Endodermal cell (in vitro differentiated cells): ENCODE measurements at regions not wholly inside any gene's neighbourhood (a gene's known extent, or its start where the extent isn't known, plus 50 kb on each side); places are given as distances from the start of the nearest gene placed in this dataset.

Experiments used
- DNase-seq: peaks from one replicate; pipeline ENCODE4 v3.0.0-alpha.2; 2017
- H3K27ac ChIP-seq: 2 replicates; pipeline ENCODE4 v1.5.1; 2013; ENCODE audit warnings: mild to moderate bottlenecking, low read depth, low read length, moderate library complexity
- H3K27me3 ChIP-seq: 2 replicates; pipeline ENCODE4 v1.6.1; 2013; ENCODE audit warnings: mild to moderate bottlenecking, low read length, moderate library complexity; ENCODE audit not compliant: insufficient read depth, control insufficient read depth, poor library complexity, severe bottlenecking
- H3K36me3 ChIP-seq: 2 replicates; pipeline ENCODE4 v1.7.0; 2013; ENCODE audit warnings: mild to moderate bottlenecking, low read length, moderate library complexity; ENCODE audit not compliant: control insufficient read depth, insufficient read depth
- H3K4me1 ChIP-seq: one replicate; pipeline ENCODE4 v1.7.0; 2013; ENCODE audit warnings: low read length; ENCODE audit not compliant: control insufficient read depth, insufficient read depth
- H3K4me3 ChIP-seq: 2 replicates; pipeline ENCODE4 v1.5.1; 2013; ENCODE audit warnings: mild to moderate bottlenecking, low read length, moderate library complexity
- H3K9ac ChIP-seq: 2 replicates; pipeline ENCODE4 v1.6.1; 2013; ENCODE audit warnings: mild to moderate bottlenecking, low read length, moderate library complexity; ENCODE audit not compliant: poor library complexity, severe bottlenecking; ENCODE audit errors: extremely low read depth
- H3K9me3 ChIP-seq: 2 replicates; pipeline ENCODE4 v1.6.1; 2013; ENCODE audit warnings: mild to moderate bottlenecking, low read length, moderate library complexity; ENCODE audit not compliant: control insufficient read depth
- H3K27ac Mint-ChIP-seq: 2 replicates; pipeline ENCODE4 v1.8.0; 2020; ENCODE audit warnings: mixed read lengths
- H3K27me3 Mint-ChIP-seq: 2 replicates; pipeline ENCODE4 v1.8.0; 2021; ENCODE audit warnings: mild to moderate bottlenecking, mixed read lengths; ENCODE audit not compliant: insufficient read depth
- H3K36me3 Mint-ChIP-seq: 2 replicates; pipeline ENCODE4 v1.8.0; 2020; ENCODE audit warnings: low read depth, mixed read lengths
- H3K4me1 Mint-ChIP-seq: 2 replicates; pipeline ENCODE4 v1.8.0; 2020; ENCODE audit warnings: mixed read lengths
- H3K4me3 Mint-ChIP-seq: 2 replicates; pipeline ENCODE4 v1.8.0; 2020; ENCODE audit warnings: mild to moderate bottlenecking, moderate library complexity, mixed read lengths
- H3K9me3 Mint-ChIP-seq: 2 replicates; pipeline ENCODE4 v1.8.0; 2020; ENCODE audit warnings: mild to moderate bottlenecking, mixed read lengths
- WGBS, 2 experiments: methylation state at CpG; one replicate each; pipeline versions ENCODE4 v1.1.5 to v1.1.7; 2013; ENCODE audit warnings: missing lambda C conversion rate in 2 of 2, mixed read lengths in 1 of 2; ENCODE audit not compliant: insufficient coverage in 1 of 2, insufficient read length in 1 of 2; 5-methylcytosine and 5-hydroxymethylcytosine counted together
- TF ChIP-seq, protein P1 (sequence below): fragments of 200-600 bp; sonication (generic); conservative IDR thresholded peaks from 2 replicates; pipeline ENCODE4 v1.5.0; 2021; ENCODE audit warnings: antibody characterized with exemption, mild to moderate bottlenecking

DNA sequence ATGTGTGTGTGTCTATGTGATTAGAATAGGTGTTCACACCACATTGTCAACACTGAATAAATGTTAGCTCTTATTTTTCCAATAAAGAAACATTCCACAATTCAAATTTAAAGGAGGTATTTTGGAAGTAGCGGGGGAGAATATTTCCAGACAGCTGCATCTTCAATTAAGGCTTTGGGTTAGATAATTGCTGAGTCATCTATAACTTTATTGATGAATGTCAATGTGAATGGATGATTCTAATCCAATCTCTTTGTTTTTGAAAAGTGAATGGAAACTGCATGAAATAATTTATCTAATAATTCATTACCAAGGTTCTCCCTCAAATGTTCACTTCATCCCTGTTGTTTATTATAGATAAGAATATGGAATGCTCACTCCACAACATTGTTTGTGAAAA, 625.2 kb downstream of the IRS1 start:
- no peak for DNase-seq
- Mint-ChIP-seq H3K36me3 (no peaks in the 10 kb centered on the region), H3K27ac (no peak overlapping the region), H3K27me3 (no peaks in the 10 kb centered on the region), H3K4me1 (peaks cover 11% of the 10 kb centered on the region), H3K4me3 (no peak overlapping the region), H3K9me3 (no peaks in the 10 kb centered on the region)
- H3K9me3 ChIP-seq = no peaks in the 10 kb centered on the region
- no peak overlapping the region for H3K9ac ChIP-seq
- no peaks in the 10 kb centered on the region for H3K27me3 ChIP-seq
- WGBS, 2 experiments = 100% methylated on average over 1 of the region's 1 CpG; no CpG with 5 or more reads in 1 of the 2 experiments
- no peaks in the 10 kb centered on the region for H3K4me1 ChIP-seq
- TF ChIP-seq, protein P1, sequence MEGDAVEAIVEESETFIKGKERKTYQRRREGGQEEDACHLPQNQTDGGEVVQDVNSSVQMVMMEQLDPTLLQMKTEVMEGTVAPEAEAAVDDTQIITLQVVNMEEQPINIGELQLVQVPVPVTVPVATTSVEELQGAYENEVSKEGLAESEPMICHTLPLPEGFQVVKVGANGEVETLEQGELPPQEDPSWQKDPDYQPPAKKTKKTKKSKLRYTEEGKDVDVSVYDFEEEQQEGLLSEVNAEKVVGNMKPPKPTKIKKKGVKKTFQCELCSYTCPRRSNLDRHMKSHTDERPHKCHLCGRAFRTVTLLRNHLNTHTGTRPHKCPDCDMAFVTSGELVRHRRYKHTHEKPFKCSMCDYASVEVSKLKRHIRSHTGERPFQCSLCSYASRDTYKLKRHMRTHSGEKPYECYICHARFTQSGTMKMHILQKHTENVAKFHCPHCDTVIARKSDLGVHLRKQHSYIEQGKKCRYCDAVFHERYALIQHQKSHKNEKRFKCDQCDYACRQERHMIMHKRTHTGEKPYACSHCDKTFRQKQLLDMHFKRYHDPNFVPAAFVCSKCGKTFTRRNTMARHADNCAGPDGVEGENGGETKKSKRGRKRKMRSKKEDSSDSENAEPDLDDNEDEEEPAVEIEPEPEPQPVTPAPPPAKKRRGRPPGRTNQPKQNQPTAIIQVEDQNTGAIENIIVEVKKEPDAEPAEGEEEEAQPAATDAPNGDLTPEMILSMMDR = no peak
- no peak overlapping the region for H3K27ac ChIP-seq
- no peak overlapping the region for H3K4me3 ChIP-seq
- no peaks in the 10 kb centered on the region for H3K36me3 ChIP-seq

DNA sequence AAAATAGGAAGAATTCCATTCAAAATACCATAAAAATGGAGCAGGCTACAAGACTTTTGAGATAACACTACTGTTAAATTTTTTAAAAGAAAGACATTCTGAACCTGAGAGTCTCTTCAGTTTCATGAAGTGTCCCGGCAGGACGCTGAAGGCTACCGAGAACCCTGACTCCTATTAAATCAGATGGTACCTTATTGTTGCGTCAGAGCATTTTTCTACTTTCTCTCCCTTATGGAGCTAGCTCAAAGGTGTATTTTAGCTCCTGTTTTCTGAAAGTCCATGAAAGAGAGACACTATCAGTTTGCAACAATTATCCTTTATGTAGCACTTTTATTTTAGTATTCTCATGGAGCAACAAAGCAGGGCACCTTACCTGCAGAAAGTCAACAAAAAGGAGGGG, 626.7 kb downstream of the IRS1 start:
- H3K9me3 Mint-ChIP-seq = no peaks in the 10 kb centered on the region
- no peak overlapping the region for H3K4me3 Mint-ChIP-seq
- Histone ChIP-seq H3K9ac (no peak overlapping the region), H3K27ac (no peak overlapping the region), H3K9me3 (no peaks in the 10 kb centered on the region), H3K27me3 (no peaks in the 10 kb centered on the region), H3K4me3 (no peak overlapping the region), H3K36me3 (no peaks in the 10 kb centered on the region), H3K4me1 (no peaks in the 10 kb centered on the region)
- H3K27me3 Mint-ChIP-seq = no peaks in the 10 kb centered on the region
- no peak overlapping the region for H3K27ac Mint-ChIP-seq
- DNase-seq = no peak
- 94 to 97% methylated on average over 4 of the region's 4 CpGs for WGBS, 2 experiments
- peaks cover 11% of the 10 kb centered on the region for H3K4me1 Mint-ChIP-seq
- H3K36me3 Mint-ChIP-seq = no peaks in the 10 kb centered on the region
- TF ChIP-seq, protein P1 = no peak

DNA sequence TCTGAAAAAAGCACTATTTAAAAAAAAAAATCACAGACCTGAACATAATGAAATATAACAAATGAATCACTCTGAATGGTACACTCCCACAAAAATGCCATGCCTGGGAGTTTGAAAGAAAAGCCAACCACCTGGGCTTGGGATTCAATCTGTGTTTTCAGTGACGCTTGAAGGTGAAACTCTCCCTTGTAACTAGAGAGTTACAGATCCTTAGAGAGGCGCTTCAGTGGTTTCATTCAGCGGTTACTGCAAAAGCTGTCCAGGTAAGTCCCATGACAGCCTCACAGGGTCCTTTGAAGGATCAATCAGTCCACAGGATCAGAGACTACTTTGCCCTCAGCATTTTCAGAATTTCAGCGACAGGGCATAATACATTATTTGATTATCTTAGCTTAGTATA, 627.3 kb downstream of the IRS1 start:
- no peaks in the 10 kb centered on the region for H3K9me3 Mint-ChIP-seq
- peaks cover 11% of the 10 kb centered on the region for H3K4me1 Mint-ChIP-seq
- H3K4me3 Mint-ChIP-seq = no peak overlapping the region
- Histone ChIP-seq H3K4me1 (no peaks in the 10 kb centered on the region), H3K9me3 (no peaks in the 10 kb centered on the region), H3K27ac (no peak overlapping the region), H3K4me3 (no peak overlapping the region), H3K27me3 (no peaks in the 10 kb centered on the region), H3K36me3 (no peaks in the 10 kb centered on the region), H3K9ac (no peak overlapping the region)
- no peaks in the 10 kb centered on the region for H3K36me3 Mint-ChIP-seq
- no peaks in the 10 kb centered on the region for H3K27me3 Mint-ChIP-seq
- WGBS, 2 experiments = 90 to 100% methylated on average over 3 to 4 of the region's 4 CpGs
- TF ChIP-seq, protein P1 = no peak
- H3K27ac Mint-ChIP-seq = no peak overlapping the region
- no peak for DNase-seq
